Natural killer cell (primary cell): ENCODE measurements at regions not wholly inside any gene's neighbourhood (a gene's known extent, or its start where the extent isn't known, plus 50 kb on each side); places are given as distances from the start of the nearest gene placed in this dataset.
"Not testable (repeated sequence)": the region's sequence is repeated elsewhere in the genome, so short reads cannot be mapped to it uniquely, and the experiment has no call there.

Experiments
- ATAC-seq, 3 donors: fragments of 150-1000 bp in 2 of 3; fragments of 200-7000 bp in 1 of 3; cut with Tn5 transposase; 1 replicate in 1 of 3; 2 replicates in 2 of 3; pipeline ENCODE4 v1.10.0; 2021; ENCODE audit warnings: mild to moderate bottlenecking in 2 of 3, moderate library complexity in 2 of 3
- DNase-seq, 2 donors: peaks; one replicate each; pipeline versions ENCODE4 v3.0.0 to v3.0.0-alpha.2; 2013 to 2021; ENCODE audit warnings: mixed read lengths in 1 of 2
- H3K27ac ChIP-seq: one replicate; pipeline ENCODE4 v1.5.1; 2013; ENCODE audit warnings: mild to moderate bottlenecking, low read length
- H3K27me3 ChIP-seq: one replicate; pipeline ENCODE4 v1.6.1; 2013; ENCODE audit warnings: low read length; ENCODE audit not compliant: control insufficient read depth, insufficient read depth
- H3K36me3 ChIP-seq: one replicate; pipeline ENCODE4 v1.6.1; 2013; ENCODE audit warnings: low read length; ENCODE audit not compliant: control insufficient read depth, insufficient read depth
- H3K4me1 ChIP-seq: one replicate; pipeline ENCODE4 v1.6.1; 2013; ENCODE audit warnings: low read length; ENCODE audit not compliant: control insufficient read depth, insufficient read depth
- H3K4me3 ChIP-seq: one replicate; pipeline ENCODE4 v1.5.1; 2013; ENCODE audit warnings: low read length
- H3K9me3 ChIP-seq: one replicate; pipeline ENCODE4 v1.6.1; 2013; ENCODE audit warnings: low read length; ENCODE audit not compliant: control insufficient read depth, insufficient read depth
- H3K27ac Mint-ChIP-seq, 2 donors: one replicate each; pipeline ENCODE4 v1.8.0; 2022; ENCODE audit warnings: mild to moderate bottlenecking in 2 of 2, mixed read lengths in 2 of 2, moderate library complexity in 1 of 2
- H3K27me3 Mint-ChIP-seq, 2 donors: one replicate each; pipeline ENCODE4 v1.8.0; 2022; ENCODE audit warnings: low read depth in 2 of 2, mixed read lengths in 2 of 2
- H3K36me3 Mint-ChIP-seq: one replicate; pipeline ENCODE4 v1.8.0; 2022; ENCODE audit warnings: mixed read lengths
- H3K4me1 Mint-ChIP-seq, 2 donors: one replicate each; pipeline ENCODE4 v1.8.0; 2022; ENCODE audit warnings: mixed read lengths in 2 of 2
- H3K4me3 Mint-ChIP-seq: one replicate; pipeline ENCODE4 v1.8.0; 2022; ENCODE audit warnings: mild to moderate bottlenecking, moderate library complexity, mixed read lengths
- H3K9me3 Mint-ChIP-seq, 2 donors: one replicate each; pipeline ENCODE4 v1.8.0; 2022; ENCODE audit warnings: mixed read lengths in 2 of 2
- WGBS: methylation state at CpG from one replicate; pipeline ENCODE4 v1.1.7; 2013; ENCODE audit warnings: missing lambda C conversion rate; ENCODE audit not compliant: insufficient coverage; 5-methylcytosine and 5-hydroxymethylcytosine counted together
- intact Hi-C: fragments of 100-400 bp; cut with micrococcal nuclease; formaldehyde crosslinking; loops from one replicate; pipeline ENCODE4 v1.14.2; 2022
- TF ChIP-seq, protein P1 (sequence below): fragments of 200-600 bp; IDR thresholded peaks from one replicate; pipeline ENCODE4 v1.8.0; 2022; ENCODE audit warnings: antibody characterized with exemption

DNA sequence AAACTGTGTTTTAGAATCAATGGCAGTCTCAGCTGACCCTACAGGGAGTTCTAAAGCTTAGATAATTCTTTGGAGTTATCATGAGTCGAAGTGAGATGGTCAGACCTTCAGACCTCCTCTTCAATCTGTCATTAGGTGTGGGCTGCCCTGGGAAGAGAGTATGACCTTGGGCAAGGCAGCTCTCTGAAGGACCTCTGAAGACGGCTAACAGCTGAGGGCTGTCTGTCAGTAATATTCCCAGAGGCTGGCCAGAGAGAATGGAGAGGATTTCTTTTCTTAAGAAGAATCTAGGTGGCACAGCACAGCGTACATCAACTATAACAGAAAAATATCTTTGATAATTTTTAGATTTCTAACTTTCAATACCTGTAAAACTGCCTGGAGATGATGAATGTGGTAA lies 379.4 kb downstream of the ZNF674 start:
- Histone ChIP-seq H3K9me3 (no peaks in the 10 kb centered on the region), H3K27ac (no peak overlapping the region), H3K27me3 (no peaks in the 10 kb centered on the region), H3K4me3 (no peak overlapping the region), H3K36me3 (no peaks in the 10 kb centered on the region), H3K4me1 (no peaks in the 10 kb centered on the region)
- TF ChIP-seq, protein P1, sequence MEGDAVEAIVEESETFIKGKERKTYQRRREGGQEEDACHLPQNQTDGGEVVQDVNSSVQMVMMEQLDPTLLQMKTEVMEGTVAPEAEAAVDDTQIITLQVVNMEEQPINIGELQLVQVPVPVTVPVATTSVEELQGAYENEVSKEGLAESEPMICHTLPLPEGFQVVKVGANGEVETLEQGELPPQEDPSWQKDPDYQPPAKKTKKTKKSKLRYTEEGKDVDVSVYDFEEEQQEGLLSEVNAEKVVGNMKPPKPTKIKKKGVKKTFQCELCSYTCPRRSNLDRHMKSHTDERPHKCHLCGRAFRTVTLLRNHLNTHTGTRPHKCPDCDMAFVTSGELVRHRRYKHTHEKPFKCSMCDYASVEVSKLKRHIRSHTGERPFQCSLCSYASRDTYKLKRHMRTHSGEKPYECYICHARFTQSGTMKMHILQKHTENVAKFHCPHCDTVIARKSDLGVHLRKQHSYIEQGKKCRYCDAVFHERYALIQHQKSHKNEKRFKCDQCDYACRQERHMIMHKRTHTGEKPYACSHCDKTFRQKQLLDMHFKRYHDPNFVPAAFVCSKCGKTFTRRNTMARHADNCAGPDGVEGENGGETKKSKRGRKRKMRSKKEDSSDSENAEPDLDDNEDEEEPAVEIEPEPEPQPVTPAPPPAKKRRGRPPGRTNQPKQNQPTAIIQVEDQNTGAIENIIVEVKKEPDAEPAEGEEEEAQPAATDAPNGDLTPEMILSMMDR = no peak
- no peaks in the 10 kb centered on the region for H3K36me3 Mint-ChIP-seq
- H3K27ac Mint-ChIP-seq = no peak overlapping the region
- WGBS = 100% methylated on average over 1 of the region's 3 CpGs
- ATAC-seq = no peak
- H3K4me1 Mint-ChIP-seq = no peaks in the 10 kb centered on the region
- no peaks in the 10 kb centered on the region for H3K9me3 Mint-ChIP-seq
- H3K27me3 Mint-ChIP-seq = peaks cover 3 to 17% of the 10 kb centered on the region in 2 donors
- intact Hi-C loops = no loop called here
- H3K4me3 Mint-ChIP-seq = no peak overlapping the region
- no peak for DNase-seq

DNA sequence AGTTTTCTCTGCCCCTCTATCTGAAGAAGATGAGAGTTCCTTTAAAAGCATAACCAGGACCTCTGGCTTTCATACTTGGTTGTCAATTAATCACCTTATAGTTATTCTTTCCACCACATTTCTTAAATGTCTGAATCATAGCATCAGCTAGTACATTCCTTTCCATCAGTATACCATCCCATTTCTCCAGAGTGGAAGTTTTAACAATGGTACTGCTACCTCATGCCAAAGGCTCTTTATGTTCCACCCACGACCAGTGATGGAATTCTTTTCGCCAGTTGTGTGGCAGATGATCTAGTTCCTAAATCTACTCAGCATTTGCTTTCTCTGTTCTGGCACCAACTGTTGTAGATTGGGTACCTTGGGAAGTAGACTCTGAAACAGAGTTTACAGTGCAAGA lies 379.8 kb downstream of the ZNF674 start:
- Histone ChIP-seq H3K36me3 (no peaks in the 10 kb centered on the region), H3K27ac (no peak overlapping the region), H3K9me3 (no peaks in the 10 kb centered on the region), H3K4me3 (no peak overlapping the region), H3K4me1 (no peaks in the 10 kb centered on the region), H3K27me3 (no peaks in the 10 kb centered on the region)
- no peaks in the 10 kb centered on the region for H3K36me3 Mint-ChIP-seq
- intact Hi-C loops = no loop called here
- H3K4me1 Mint-ChIP-seq = no peaks in the 10 kb centered on the region
- TF ChIP-seq, protein P1 = no peak
- H3K4me3 Mint-ChIP-seq = no peak overlapping the region
- no CpG with 5 or more reads among the region's 2 CpGs for WGBS
- DNase-seq (no peak), ATAC-seq (no peak)
- peaks cover 3 to 17% of the 10 kb centered on the region in 2 donors for H3K27me3 Mint-ChIP-seq
- H3K27ac Mint-ChIP-seq = no peak overlapping the region
- H3K9me3 Mint-ChIP-seq = no peaks in the 10 kb centered on the region

DNA sequence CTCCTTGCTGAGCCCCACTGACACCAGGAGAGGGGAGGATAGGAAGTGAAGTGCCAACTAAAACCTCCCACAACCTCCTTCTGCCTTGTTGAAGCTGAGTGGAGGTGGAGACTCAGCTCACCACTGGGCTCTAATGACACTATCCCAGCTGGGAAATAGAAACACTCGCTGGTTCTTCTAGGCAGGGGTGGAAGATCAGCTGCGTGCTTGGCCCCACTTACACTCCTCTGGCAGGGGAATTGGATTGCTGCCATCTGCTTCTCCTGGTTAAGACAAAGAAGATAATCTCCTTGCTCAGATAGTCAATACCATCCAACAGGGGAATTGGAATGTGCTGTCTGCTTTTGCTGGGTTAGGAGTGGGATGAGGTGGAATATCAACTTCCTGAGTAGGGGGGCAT lies 392.5 kb downstream of the ZNF674 start:
- Histone ChIP-seq H3K27me3 (no peaks in the 10 kb centered on the region), H3K4me3 (no peak overlapping the region), H3K27ac (no peak overlapping the region), H3K9me3 (no peaks in the 10 kb centered on the region), H3K4me1 (no peaks in the 10 kb centered on the region), H3K36me3 (no peaks in the 10 kb centered on the region)
- TF ChIP-seq, protein P1 = no peak
- no peaks in the 10 kb centered on the region for H3K9me3 Mint-ChIP-seq
- peaks cover 0 to 36% of the 10 kb centered on the region in 2 donors for H3K27me3 Mint-ChIP-seq
- no peaks in the 10 kb centered on the region for H3K36me3 Mint-ChIP-seq
- H3K4me3 Mint-ChIP-seq = no peak overlapping the region
- no peak overlapping the region for H3K27ac Mint-ChIP-seq
- DNase-seq = no peak
- ATAC-seq = no peak
- H3K4me1 Mint-ChIP-seq = no peaks in the 10 kb centered on the region
- intact Hi-C loops = no loop called here
- 86% methylated on average over 1 of the region's 2 CpGs for WGBS

DNA sequence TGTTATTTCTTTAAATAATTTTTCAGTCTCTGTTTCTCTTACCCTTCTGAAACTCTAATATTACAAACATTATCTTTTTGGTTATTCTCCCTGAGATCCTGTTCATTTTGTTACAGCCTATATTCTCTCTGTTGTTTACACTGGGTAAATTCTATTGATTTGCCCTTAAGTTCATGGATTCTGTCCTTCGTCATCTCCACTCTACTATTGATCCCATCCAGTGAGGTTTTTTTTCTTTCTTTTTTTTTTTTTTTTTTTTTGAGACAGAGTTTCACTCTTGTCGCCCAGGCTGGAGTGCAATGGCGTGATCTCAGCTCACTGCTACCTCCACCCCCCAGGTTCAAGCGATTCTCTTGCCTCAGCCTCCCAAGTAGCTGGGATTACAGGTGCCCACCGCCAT lies 393.9 kb downstream of the ZNF674 start:
- H3K36me3 Mint-ChIP-seq, H3K4me1 ChIP-seq, H3K4me1 Mint-ChIP-seq, H3K4me3 Mint-ChIP-seq, H3K27ac ChIP-seq, intact Hi-C loops, H3K27ac Mint-ChIP-seq, DNase-seq, H3K9me3 Mint-ChIP-seq, H3K9me3 ChIP-seq, H3K36me3 ChIP-seq, H3K27me3 ChIP-seq, ATAC-seq, H3K4me3 ChIP-seq: not testable (repeated sequence)
- H3K27me3 Mint-ChIP-seq = peaks cover 0 to 35% of the 10 kb centered on the region in 2 donors
- WGBS = 92% methylated on average over 4 of the region's 5 CpGs
